Activated CD4-positive, alpha-beta T cell treated with anti-CD3 and anti-CD28 coated beads, Interleukin-2, Interleukin-6, amounts not matched to agents 100 ng/mL and 50 ng/mL, durations not matched to agents 16 hours and 8 hours (primary cell): ENCODE measurements at regions not wholly inside any gene's neighbourhood (a gene's known extent, or its start where the extent isn't known, plus 50 kb on each side); places are given as distances from the start of the nearest gene placed in this dataset.

Experiments used
- DNase-seq: peaks from one replicate; pipeline ENCODE4 v3.0.0-alpha.2; 2020

DNA sequence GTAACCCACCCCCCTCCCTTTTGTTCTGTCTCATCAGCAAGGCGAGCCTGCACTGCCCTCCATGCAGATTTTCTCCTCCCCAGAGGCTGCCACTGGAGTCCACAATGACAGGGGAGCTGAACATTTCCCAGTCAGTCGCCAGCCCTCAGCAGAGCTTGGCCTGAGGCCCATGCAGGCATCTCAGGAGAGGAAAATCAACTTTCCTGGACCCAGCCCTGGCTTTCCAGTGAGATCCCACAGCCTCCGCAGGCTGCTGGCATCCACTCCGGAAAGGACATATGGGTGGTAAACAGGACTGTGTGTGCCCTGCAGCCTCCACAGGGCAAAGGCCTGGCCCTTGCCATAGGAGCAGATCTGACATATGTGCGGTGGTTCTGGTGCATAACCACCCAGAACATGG, 253.8 kb downstream of the TNS1 start:
- DNase-seq, result no peak

DNA sequence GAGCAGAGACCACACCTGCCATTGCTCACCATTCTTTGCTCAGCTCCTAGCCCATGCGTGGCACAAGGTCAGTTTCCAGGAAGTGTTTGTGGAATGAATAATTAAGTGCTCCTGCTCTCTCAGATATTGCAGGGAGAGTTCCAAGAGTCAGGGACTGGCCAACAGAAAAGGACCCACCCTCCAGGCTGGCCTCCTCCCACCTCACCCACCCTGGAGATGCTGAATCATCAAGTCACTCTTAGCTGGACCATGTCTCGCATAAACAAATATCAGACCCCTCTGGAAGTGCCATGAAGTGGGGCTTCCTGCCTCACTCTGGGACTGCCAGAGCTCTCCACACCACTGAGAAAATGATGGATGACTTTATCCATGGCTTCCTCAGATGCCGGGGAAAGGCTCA, 256.0 kb downstream of the TNS1 start:
- DNase-seq, result no peak

DNA sequence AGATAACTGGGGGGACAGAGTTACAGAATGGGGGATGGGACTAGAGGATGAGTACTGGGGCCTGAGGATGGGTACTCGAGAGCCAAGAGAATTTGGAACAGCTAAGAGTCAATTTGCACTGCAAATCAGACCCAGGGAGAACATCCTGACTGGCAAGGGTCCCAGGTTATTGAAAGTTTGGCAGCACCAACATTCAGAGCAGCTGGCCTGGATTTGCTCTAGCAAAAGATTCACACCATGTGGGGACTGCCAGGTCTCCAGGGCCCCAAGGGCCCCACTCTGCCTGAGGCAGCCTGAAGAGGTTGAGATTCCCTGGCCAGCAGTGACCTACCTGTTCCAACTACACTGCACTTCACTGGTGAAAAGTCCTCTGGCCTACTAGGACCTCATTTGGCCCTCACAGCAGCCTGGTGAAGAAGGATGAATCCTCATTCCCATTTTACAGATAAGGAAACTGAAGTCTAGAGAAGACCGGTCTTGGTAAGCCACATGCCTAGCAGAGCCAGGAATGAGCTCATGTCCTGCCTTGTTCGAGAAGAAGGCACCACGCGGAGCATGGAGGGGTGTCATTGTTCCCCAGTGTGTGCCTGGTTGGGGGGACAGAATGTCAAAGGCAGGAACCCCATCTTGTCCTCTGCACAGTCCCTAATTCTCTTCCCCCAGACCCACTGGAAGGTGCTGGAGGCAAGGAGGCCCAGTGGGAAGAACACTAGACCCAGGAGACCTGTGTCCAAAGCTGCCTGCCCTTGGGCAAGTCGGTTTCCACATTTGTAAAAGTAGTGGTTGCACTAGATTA, 258.6 kb downstream of the TNS1 start:
- no peak for DNase-seq

DNA sequence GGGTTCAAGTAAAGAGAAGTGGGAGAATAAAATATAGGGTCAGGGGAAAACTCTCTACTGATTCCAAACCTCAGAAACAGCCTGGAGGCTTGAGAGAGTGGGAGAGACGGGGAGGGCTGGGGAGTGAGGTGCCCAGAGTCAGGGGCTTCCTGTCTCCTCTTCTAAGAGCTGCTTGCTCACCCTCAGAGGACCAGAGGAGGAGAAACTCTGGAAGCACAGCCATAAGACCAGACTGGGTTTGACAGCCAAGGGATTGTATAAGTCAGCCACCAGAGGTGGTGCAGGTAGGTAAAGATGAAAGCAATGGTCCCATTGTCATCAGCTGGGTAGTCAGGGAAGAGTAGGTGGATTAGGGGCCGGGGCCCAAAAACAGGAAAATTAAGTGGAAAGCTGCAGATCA, 259.4 kb downstream of the TNS1 start:
- no peak for DNase-seq

DNA sequence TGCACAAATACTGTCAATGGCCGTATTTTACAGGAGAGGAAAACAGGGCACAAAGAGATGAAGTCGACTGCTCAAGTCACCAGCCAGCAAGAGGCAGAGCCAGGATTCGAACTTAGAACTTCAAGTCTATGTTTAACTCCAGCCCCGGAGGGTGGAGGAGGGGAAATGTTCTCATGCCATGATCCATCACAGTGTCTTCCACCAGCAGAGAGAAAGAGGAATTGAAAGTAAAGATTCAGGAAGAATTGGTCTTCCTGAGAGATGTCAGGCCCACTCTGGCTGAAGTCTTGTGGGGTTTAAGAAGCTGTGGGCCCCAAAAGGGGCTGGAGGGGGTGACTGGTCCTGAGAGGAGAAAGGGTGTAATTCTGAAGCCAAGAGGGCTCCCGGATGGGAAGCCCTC, 260.0 kb downstream of the TNS1 start:
- no peak for DNase-seq

DNA sequence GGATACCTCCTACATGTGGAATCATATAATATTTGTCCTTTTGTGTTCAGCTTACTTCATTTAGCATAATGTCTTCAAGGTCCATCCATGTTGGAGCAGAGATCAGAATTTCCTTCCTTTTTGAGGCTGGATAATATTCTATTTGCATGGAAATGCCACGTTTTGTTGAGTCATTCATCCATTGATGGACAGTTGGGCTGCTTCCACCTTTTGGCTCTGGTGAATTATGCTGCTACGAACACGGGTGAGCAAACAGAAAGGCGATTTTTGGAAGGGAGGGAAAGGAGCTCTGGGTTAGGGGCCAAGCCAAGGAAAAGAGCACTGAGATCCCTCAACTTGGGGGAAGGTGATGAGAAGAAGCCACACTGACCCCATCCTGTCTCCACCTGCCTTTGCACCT, 260.5 kb downstream of the TNS1 start:
- no peak for DNase-seq

DNA sequence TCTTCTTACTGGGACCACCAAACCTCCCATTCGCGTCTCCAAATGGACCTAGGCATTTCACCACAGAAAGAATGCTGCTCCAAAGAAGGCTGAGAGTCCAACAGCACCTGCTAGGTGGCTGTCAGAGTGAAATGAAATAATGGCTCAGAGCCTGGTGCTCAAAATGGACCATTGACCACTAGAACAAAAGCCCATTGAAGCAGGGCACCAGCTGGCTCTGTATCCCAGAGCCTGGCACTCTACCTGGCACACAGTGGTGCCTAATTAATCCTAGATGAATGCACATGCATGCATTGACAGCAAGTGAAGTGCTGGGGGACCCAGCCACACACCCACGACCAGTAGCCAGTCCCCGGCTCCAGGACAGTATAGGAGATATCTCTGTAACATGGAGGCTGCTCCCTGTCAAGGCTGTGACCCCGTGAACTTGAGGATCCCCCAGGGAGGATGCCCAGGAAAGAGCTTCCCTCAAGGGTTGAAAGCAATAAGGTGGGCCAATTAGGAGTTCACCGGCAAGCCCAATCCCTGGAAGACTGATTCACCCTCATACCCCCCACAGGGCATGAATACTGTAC, 261.3 kb downstream of the TNS1 start:
- DNase-seq, result no peak

DNA sequence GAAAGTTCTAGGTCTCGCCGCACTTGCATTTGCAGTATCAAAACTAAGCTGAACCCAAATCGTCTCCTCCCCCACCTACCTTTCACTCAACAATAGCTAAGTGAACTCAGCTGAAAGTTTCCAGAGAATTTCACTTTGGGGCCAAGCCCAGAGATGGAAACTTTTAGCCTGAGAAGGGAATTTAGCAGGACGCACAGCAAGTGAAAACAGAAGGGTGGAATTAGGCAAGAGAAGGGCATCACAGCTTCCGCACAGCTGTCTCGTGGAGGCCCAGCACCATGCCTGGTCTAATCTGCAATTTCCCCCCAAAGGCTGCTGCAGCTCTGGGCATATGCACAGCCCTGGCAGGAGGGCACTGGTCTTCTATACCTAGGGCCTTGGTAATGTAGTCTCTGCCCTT, 262.0 kb downstream of the TNS1 start:
- DNase-seq, result no peak

DNA sequence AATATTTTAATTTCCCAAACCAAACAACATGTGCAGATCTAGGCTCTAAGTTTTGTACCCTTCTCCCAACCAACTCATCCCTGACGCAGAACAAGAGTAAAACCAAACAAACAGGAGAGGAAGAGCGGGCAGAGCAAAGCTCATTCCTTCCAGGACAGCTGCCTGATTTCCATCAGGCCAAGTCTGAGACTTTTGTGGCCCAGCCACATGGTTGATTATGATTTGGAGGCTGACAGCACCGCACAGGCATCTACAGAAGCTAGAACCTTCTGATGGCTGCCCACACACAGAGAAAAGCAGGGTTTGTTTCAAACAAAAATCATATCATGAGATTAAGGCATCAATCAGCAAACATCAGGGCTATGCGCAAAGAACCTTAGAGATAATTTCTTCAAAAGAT, 262.6 kb downstream of the TNS1 start:
- DNase-seq, result no peak

DNA sequence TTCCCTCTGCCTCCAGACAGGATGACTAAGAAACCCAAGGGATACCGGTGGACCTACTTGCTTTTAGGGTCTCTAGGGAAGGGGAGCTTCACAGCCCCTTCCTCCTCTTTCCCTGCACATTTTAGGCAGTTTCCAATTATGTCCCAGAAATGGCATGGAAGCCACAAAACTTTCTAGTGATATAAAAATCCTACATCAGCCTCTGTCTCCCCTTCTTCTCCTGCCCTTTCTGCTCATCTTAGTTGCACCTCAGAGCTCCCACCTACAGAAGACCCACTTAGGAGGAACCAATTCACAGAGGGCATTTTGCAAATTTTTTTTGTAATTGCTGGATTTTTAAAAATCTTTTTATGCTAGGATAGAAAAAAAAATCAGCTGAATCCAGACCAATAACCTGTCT, 263.1 kb downstream of the TNS1 start:
- DNase-seq, result no peak

DNA sequence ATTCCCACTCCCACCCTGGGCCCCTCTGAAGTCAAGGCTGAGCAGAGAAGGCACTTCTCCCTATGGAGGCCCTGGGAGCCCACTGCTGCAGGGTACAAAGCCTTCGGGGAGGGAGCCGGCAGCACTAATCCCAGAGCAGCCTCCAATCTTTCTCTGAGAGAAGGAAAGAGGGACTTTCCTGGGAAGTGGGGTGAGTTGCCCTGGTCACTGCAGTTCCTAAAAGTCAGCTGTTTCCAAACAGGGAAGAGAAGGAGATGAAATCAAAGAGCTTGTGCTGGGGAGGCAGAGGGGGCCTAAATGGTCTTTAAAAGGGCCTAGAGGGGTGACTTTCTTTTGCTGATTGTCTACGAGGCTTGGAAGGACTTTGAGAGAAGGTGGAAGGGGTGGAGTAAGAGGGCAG, 264.7 kb downstream of the TNS1 start:
- DNase-seq, result no peak

DNA sequence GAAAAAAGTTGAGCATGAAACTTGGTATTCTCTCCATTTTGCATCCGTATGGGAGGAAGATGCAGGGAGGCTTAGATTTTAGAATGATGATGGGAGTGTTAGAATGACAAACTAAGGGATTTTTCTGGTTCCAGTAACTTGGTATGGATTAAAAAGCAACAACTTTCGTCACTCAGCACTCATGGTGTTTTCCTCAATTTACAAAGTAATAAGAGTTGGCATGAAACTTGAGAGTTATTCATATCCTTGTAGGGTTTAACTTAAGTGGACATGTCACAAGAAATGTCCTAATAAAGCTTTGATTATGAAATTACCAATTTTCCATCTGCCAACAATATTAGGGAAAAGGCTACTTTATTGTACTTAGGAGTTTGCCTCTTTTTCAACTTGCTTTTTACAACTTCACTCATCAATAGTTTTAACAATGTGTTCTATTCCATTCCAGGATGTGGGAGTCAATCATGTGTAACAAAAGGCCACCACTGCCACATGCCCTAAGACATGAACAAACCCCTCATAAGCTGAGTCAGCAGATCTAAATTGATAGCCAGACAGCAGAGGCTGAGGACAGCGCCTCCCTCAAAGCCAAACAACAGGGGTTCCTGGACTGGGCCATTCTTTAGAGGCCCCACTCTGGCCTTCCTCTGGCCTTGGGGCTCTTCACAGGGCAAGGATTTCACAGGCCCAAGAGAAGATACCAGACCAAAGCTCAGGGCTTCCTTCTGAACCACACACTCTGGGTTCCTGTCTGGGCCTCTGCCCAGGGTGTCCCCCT, 265.8 kb downstream of the TNS1 start:
- no peak for DNase-seq

DNA sequence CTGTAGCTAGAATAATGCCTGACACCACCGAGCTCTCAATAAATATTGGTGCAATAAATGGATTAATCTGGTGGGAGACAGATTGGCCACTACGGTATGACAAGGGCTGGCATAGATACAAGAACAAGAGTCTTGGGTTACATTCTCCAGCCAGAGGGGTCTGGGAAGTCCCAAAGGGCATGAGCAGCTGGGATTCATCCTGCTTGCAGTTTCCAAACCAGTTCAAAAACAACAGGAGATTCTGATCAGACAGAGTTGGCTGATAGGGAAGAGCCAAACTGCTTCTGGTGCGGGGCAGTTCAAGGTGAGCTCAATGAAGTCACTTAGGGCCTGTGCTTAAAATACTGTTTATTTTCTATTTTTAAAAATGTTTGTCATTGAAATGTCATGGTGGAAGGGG, 266.9 kb downstream of the TNS1 start:
- no peak for DNase-seq

DNA sequence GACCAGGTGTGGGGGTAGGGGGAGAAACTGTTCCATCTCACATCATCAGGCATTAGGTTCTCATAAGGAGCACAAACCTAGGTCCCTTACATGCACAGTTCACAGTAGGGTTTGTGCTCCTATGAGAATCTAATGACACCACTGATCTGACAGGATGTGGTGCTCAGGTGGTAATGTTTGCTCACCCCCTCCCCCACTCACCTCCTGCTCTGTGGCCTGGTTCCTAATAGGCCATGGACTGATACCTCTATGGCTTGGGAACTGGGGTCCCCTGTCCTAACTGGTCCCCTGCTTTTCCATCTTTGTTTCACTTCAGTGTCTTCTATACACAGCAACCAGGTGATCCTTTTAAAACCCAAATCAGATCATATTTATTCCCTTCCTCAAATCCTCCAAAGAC, 267.8 kb downstream of the TNS1 start:
- no peak for DNase-seq

DNA sequence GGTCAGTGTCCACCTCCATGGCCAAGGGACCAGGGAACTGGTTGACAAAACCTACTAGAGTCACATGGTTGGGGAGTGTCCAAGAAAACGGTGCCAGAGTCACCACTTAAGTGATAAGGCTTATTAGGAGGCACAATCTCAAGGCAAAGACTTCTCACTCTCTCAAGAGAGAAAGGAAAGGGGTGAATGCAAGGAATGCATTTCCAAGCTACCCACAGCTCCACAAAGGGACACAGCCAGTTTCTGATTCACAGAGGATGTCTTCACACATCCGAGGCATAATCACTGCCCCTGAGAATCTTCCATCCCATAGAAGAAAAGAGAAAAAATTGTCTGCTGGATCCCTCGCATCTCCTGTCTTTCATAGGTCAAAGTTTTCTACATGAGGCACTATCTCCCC, 269.3 kb downstream of the TNS1 start:
- DNase-seq, result no peak

DNA sequence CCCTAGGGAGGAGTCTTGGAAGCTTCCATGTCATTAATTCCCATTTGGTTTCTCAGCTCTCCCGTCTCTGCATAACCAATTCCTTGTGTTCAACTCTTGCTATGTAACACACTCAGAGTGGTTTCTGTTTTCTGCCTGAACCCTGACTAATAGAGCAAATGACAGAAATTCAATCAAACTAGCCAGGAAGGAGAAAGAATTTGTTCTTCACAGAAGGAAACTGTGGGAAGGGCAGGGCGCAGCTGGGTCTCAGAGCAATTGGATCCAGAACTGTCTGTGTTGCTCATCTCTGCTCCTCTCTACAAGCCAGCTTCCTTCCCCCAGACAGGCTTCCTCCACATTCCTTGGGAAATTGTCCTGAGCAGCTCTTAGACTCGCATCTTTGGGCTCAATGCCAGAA, 269.8 kb downstream of the TNS1 start:
- DNase-seq, result no peak

DNA sequence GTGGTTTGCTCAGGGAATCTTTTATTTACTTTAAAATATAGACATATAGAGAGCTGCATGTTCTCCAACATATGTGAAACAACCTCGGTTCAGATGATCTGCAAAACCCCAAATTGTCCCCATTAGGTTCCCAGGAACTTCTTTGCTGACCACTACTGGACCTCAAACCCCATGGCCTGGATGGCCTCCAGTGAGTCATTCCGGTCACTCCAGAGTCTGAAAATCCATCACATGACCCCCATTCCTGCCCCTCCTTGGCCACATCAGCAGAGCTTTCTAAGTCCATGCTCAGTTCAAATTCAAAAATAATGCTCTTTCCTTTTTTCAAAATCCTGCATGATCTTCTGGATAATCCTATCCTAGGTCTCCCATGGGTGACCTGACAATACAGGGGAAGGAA, 271.0 kb downstream of the TNS1 start:
- no peak for DNase-seq

DNA sequence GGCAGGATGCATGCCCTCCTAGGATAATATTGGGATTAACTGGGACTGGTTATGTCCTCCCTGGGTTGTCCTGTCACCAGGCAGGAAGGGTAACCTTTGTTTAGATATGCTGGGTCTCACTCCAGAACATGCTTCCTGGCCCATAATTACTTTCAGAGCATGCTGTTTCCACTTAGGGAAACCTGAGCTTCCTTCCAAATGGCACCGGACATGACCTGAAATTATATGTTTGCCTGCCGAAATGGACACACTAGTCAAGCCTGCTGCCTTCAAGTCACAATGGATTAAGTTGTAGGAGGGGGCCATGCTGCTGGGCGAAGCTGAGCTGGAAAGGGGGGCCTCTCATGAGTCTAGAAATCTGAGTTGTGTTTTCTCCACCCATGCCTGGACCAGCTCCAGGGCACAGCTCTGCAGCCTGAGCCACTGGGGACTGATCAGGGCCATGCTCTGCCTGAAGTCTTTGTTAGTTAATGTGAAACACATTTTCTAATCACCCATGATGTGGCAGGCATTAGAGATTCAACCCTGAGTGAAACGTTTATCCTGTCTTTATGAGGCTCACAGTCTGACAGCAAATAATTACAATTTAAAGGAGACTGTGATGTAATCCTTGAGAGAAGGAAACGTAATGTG, 273.3 kb downstream of the TNS1 start:
- DNase-seq, result no peak

DNA sequence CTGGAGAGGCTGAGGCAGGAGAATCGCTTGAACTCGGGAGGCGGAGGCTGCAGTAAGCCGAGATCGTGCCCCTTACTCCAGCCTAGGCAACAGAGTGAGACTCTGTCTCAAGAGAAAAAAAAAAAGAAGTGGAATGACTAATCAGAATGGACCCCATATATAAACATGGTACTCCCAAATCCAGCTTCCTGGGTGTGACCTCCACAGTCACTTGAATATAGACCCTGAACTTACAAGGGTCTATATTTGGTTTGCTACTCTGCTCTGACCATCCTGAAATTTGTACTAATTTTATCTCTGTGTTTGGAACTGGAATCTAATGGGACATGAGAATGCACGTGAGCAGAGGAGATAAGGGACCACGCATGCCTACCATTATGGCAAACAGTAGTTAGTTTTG, 275.0 kb downstream of the TNS1 start:
- DNase-seq, result no peak

DNA sequence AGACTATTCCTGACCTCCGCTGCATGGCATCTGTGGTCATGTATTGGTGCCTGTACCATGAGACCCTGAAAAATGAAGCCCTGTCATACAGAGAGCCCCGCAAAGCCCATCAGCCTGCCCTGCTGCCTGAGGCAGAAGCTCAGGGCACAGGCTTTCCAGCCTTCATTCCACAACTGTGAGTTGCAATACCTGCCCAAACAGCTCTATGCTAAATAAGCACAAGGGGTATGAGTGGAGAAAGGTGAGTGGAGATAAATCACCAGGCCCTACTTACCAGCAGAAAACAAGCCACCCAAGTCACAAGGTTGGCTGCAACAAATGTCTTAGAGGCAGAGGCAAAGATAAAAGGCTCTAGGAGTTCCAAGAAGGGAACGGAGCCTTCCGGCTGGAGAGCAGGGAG, 277.4 kb downstream of the TNS1 start:
- DNase-seq, result no peak

DNA sequence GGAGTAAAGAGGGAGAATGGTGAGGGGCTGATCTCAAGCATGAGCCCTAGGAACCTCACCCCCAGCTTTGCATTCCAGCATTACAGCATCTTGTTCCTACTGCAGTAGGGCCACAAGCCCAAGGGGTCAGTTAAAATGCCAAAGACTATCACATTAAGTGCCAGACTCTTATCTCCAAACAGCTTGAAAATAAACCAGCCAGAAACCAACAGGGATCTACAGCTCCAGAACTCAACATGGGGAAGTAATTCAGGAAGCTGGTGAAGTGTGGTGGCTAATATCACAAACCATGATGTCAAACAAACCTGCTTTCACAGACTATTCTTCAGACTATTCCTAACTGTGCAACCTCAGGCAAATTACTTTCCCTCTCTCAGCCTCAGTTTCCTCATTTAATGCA, 278.3 kb downstream of the TNS1 start:
- no peak for DNase-seq

DNA sequence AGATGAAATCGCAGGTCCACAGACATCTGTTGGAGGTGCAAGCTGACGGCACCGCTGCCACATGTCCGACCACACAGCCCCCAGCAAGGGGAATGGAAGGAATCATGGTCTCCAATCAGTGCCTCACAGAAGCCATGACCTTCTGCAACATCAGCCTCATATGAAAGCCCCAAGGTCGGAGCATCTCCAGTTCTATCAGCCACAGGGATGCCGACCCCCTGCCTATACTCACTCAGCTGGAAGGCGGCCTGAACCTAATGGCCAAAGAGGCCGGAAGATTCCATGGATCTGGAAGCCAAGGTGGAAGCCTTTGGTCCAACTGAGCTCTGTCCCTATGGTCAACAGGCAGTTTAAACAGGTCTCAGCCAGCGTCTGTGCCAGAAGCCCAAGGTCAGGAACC, 278.8 kb downstream of the TNS1 start:
- no peak for DNase-seq

DNA sequence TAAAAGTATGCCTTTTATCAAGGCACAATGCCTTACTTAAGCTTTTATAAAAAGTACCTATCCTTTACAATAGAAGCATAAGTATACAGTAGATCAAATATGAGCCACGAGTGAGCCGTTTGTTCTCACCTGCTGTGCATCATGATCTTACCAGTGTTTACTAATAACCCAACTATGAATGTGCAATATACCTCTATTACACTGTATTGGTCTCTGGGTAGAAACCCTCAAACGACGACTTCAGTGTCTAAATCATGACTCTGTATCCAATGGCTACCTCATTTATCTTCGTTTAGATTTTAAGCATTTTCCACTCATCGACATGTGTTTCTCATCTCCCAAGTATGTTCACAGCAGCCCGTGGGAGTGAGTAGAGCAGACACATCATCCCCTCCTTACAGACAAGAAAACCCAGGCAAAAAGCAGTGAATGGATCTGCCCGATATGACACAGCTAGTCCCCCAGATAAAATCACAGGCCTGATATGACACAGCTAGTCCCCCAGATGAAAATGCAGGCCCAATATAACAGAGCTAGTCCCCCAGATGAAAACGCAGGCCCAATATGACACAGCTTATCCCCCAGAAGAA, 279.8 kb downstream of the TNS1 start:
- DNase-seq, result no peak

DNA sequence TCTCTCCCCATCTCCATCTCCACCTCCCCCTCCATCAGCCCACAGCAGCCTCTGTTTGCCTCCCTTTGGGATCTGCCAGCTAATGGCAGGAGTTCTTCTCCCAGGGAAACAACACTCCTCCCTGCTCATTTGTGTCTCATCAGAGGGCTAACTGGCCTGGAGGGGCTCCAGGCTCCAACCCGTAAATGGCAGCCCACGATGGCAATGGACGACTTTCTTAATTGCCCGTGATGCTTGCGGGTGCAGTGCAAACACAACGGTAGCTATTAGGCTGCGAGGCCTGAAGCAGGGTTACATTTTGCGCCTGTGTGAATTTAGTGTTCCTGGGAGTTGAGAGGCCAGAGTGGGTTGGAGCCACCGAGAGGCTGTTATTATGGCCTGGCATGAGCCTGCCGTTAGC, 285.1 kb downstream of the TNS1 start:
- DNase-seq, result no peak
